ENCODE measurements at regions not wholly inside any gene's neighbourhood (a gene's known extent, or its start where the extent isn't known, plus 50 kb on each side); places are given as distances from the start of the nearest gene placed in this dataset.

GRCh38 chr2:228239207-228239906 is 57.9 kb upstream of the SPHKAP start:
- TF ChIP-seq CTCF (IDR thresholded peaks at IDR 0.05) (no peak), EP300 (IDR thresholded peaks at IDR 0.05) (no peak)

Data from stomach (tissue), 4 donors.